ENCODE measurements at regions not wholly inside any gene's neighbourhood (a gene's known extent, or its start where the extent isn't known, plus 50 kb on each side); places are given as distances from the start of the nearest gene placed in this dataset.

GRCh38 chr9:106613250-106613737, 249.7 kb upstream of the ZNF462 start:
- Histone ChIP-seq H3K9ac (ENCODE audit: low read length) (no peak overlapping the region), H3K36me3 (ENCODE audit: control insufficient read depth in 1 of 2, insufficient read depth in 2 of 2, low read depth in 1 of 2, low read length in 2 of 2) (no peaks in the 10 kb centered on the region), H4K8ac (ENCODE audit: low read length) (no peak overlapping the region), H3K79me1 (replicated peaks; ENCODE audit: low read length, poor library complexity, severe bottlenecking) (no peaks in the 10 kb centered on the region), H3K27ac (ENCODE audit: low read length, poor library complexity, severe bottlenecking) (no peak overlapping the region), H2BK12ac (ENCODE audit: low read length in 2 of 2) (no peak overlapping the region), H3K9me3 (ENCODE audit: control insufficient read depth, low read length) (no peaks in the 10 kb centered on the region), H3K4ac (ENCODE audit: low read depth in 1 of 2, low read length in 2 of 2) (no peak overlapping the region), H3K4me1 (ENCODE audit: control insufficient read depth, insufficient read depth, low read depth, low read length) (peaks cover 3% of the 10 kb centered on the region), H3K23ac (ENCODE audit: low read length in 2 of 2) (no peak overlapping the region), H2AK5ac (ENCODE audit: low read length, severe bottlenecking) (no peak overlapping the region), H2BK5ac (ENCODE audit: low read depth, low read length, poor library complexity, severe bottlenecking) (no peak overlapping the region), H2BK15ac (ENCODE audit: low read depth, poor library complexity, severe bottlenecking) (peak overlapping the region; percentile 49), H2BK120ac (ENCODE audit: low read depth, low read length) (no peak overlapping the region), H3K27me3 (ENCODE audit: control insufficient read depth in 1 of 2, insufficient read depth in 1 of 2, low read length in 2 of 2) (peaks cover 0 to 7% of the 10 kb centered on the region in 2 experiments), H2AFZ (ENCODE audit: low read depth, low read length) (no peak overlapping the region), H4K91ac (ENCODE audit: low read length) (no peak overlapping the region), H3K4me3 (ENCODE audit: insufficient read depth in 1 of 2, low read depth in 1 of 2, low read length in 2 of 2) (no peak overlapping the region), H3K14ac (ENCODE audit: low read length in 2 of 2) (no peak overlapping the region), H3K4me2 (ENCODE audit: low read length, poor library complexity, severe bottlenecking) (no peak overlapping the region), H3K18ac (ENCODE audit: low read depth in 1 of 2, low read length in 2 of 2) (no peak overlapping the region)
- DNase-seq = no peak
- 80% methylated on average over 3 of the region's 3 CpGs for WGBS

- H3K14ac ChIP-seq (ENCODE audit: low read length in 2 of 2) = no peak overlapping the region
- no peak overlapping the region for H3K27ac ChIP-seq (ENCODE audit: low read length, poor library complexity, severe bottlenecking)
- no peak overlapping the region for H2BK120ac ChIP-seq (ENCODE audit: low read depth, low read length)
- no peak overlapping the region for H3K23ac ChIP-seq (ENCODE audit: low read length in 2 of 2)
- no peak overlapping the region for H3K9ac ChIP-seq (ENCODE audit: low read length)
- H2BK15ac ChIP-seq (ENCODE audit: low read depth, poor library complexity, severe bottlenecking) = no peak overlapping the region
- no peak overlapping the region for H3K4ac ChIP-seq (ENCODE audit: low read depth in 1 of 2, low read length in 2 of 2)
- H3K4me1 ChIP-seq (ENCODE audit: control insufficient read depth, insufficient read depth, low read depth, low read length) = peaks cover 3% of the 10 kb centered on the region
- H2BK5ac ChIP-seq (ENCODE audit: low read depth, low read length, poor library complexity, severe bottlenecking) = no peak overlapping the region
- no peak for DNase-seq
- H3K18ac ChIP-seq (ENCODE audit: low read depth in 1 of 2, low read length in 2 of 2) = no peak overlapping the region
- no peaks in the 10 kb centered on the region for H3K36me3 ChIP-seq (ENCODE audit: control insufficient read depth in 1 of 2, insufficient read depth in 2 of 2, low read depth in 1 of 2, low read length in 2 of 2)
- H3K4me3 ChIP-seq (ENCODE audit: insufficient read depth in 1 of 2, low read depth in 1 of 2, low read length in 2 of 2) = no peak overlapping the region
- H3K79me1 ChIP-seq (replicated peaks; ENCODE audit: low read length, poor library complexity, severe bottlenecking) = no peaks in the 10 kb centered on the region
- no peak overlapping the region for H2BK12ac ChIP-seq (ENCODE audit: low read length in 2 of 2)
- H4K91ac ChIP-seq (ENCODE audit: low read length) = no peak overlapping the region
- no peak overlapping the region for H2AFZ ChIP-seq (ENCODE audit: low read depth, low read length)
- WGBS = 92% methylated on average over 6 of the region's 7 CpGs
- no peaks in the 10 kb centered on the region for H3K9me3 ChIP-seq (ENCODE audit: control insufficient read depth, low read length)
- peaks cover 0 to 7% of the 10 kb centered on the region in 2 experiments for H3K27me3 ChIP-seq (ENCODE audit: control insufficient read depth in 1 of 2, insufficient read depth in 1 of 2, low read length in 2 of 2)
- no peak overlapping the region for H2AK5ac ChIP-seq (ENCODE audit: low read length, severe bottlenecking)
- H3K4me2 ChIP-seq (ENCODE audit: low read length, poor library complexity, severe bottlenecking) = no peak overlapping the region
- H4K8ac ChIP-seq (ENCODE audit: low read length) = no peak overlapping the region
These were observed 247.7 kb upstream of the ZNF462 start for GRCh38 chr9:106615118-106615889.

GRCh38 chr9:106616026-106616425, 246.9 kb upstream of the ZNF462 start:
- no peak overlapping the region for H3K14ac ChIP-seq (ENCODE audit: low read length in 2 of 2)
- no peaks in the 10 kb centered on the region for H3K36me3 ChIP-seq (ENCODE audit: control insufficient read depth in 1 of 2, insufficient read depth in 2 of 2, low read depth in 1 of 2, low read length in 2 of 2)
- no peak overlapping the region for H3K27ac ChIP-seq (ENCODE audit: low read length, poor library complexity, severe bottlenecking)
- H2BK12ac ChIP-seq (ENCODE audit: low read length in 2 of 2) = no peak overlapping the region
- no peak overlapping the region for H2AFZ ChIP-seq (ENCODE audit: low read depth, low read length)
- no peak overlapping the region for H2BK120ac ChIP-seq (ENCODE audit: low read depth, low read length)
- WGBS = 85% methylated on average over 6 of the region's 6 CpGs
- H3K9me3 ChIP-seq (ENCODE audit: control insufficient read depth, low read length) = no peaks in the 10 kb centered on the region
- no peak overlapping the region for H2BK5ac ChIP-seq (ENCODE audit: low read depth, low read length, poor library complexity, severe bottlenecking)
- H3K4me3 ChIP-seq (ENCODE audit: insufficient read depth in 1 of 2, low read depth in 1 of 2, low read length in 2 of 2) = no peak overlapping the region
- H4K8ac ChIP-seq (ENCODE audit: low read length) = no peak overlapping the region
- H3K18ac ChIP-seq (ENCODE audit: low read depth in 1 of 2, low read length in 2 of 2) = no peak overlapping the region
- peaks cover 3% of the 10 kb centered on the region for H3K4me1 ChIP-seq (ENCODE audit: control insufficient read depth, insufficient read depth, low read depth, low read length)
- H3K27me3 ChIP-seq (ENCODE audit: control insufficient read depth in 1 of 2, insufficient read depth in 1 of 2, low read length in 2 of 2) = peaks cover 0 to 7% of the 10 kb centered on the region in 2 experiments
- no peak overlapping the region for H3K4me2 ChIP-seq (ENCODE audit: low read length, poor library complexity, severe bottlenecking)
- H3K9ac ChIP-seq (ENCODE audit: low read length) = no peak overlapping the region
- no peak overlapping the region for H3K23ac ChIP-seq (ENCODE audit: low read length in 2 of 2)
- no peak overlapping the region for H4K91ac ChIP-seq (ENCODE audit: low read length)
- H3K4ac ChIP-seq (ENCODE audit: low read depth in 1 of 2, low read length in 2 of 2) = no peak overlapping the region
- no peak for DNase-seq
- H3K79me1 ChIP-seq (replicated peaks; ENCODE audit: low read length, poor library complexity, severe bottlenecking) = no peaks in the 10 kb centered on the region
- no peak overlapping the region for H2BK15ac ChIP-seq (ENCODE audit: low read depth, poor library complexity, severe bottlenecking)
- no peak overlapping the region for H2AK5ac ChIP-seq (ENCODE audit: low read length, severe bottlenecking)

- H3K14ac ChIP-seq (ENCODE audit: low read length in 2 of 2) = no peak overlapping the region
- H3K4ac ChIP-seq (ENCODE audit: low read depth in 1 of 2, low read length in 2 of 2) = no peak overlapping the region
- no peak overlapping the region for H3K23ac ChIP-seq (ENCODE audit: low read length in 2 of 2)
- H2BK12ac ChIP-seq (ENCODE audit: low read length in 2 of 2) = no peak overlapping the region
- H3K9me3 ChIP-seq (ENCODE audit: control insufficient read depth, low read length) = no peaks in the 10 kb centered on the region
- H3K36me3 ChIP-seq (ENCODE audit: control insufficient read depth in 1 of 2, insufficient read depth in 2 of 2, low read depth in 1 of 2, low read length in 2 of 2) = no peaks in the 10 kb centered on the region
- H3K4me3 ChIP-seq (ENCODE audit: insufficient read depth in 1 of 2, low read depth in 1 of 2, low read length in 2 of 2) = no peak overlapping the region
- no peaks in the 10 kb centered on the region for H3K79me1 ChIP-seq (replicated peaks; ENCODE audit: low read length, poor library complexity, severe bottlenecking)
- 90% methylated on average over 7 of the region's 7 CpGs for WGBS
- H2AK5ac ChIP-seq (ENCODE audit: low read length, severe bottlenecking) = no peak overlapping the region
- peaks cover 0 to 7% of the 10 kb centered on the region in 2 experiments for H3K27me3 ChIP-seq (ENCODE audit: control insufficient read depth in 1 of 2, insufficient read depth in 1 of 2, low read length in 2 of 2)
- H3K9ac ChIP-seq (ENCODE audit: low read length) = no peak overlapping the region
- H2AFZ ChIP-seq (ENCODE audit: low read depth, low read length) = no peak overlapping the region
- H3K4me1 ChIP-seq (ENCODE audit: control insufficient read depth, insufficient read depth, low read depth, low read length) = peaks cover 3% of the 10 kb centered on the region
- H2BK5ac ChIP-seq (ENCODE audit: low read depth, low read length, poor library complexity, severe bottlenecking) = no peak overlapping the region
- H3K27ac ChIP-seq (ENCODE audit: low read length, poor library complexity, severe bottlenecking) = no peak overlapping the region
- no peak overlapping the region for H4K8ac ChIP-seq (ENCODE audit: low read length)
- H4K91ac ChIP-seq (ENCODE audit: low read length) = no peak overlapping the region
- no peak overlapping the region for H2BK120ac ChIP-seq (ENCODE audit: low read depth, low read length)
- no peak overlapping the region for H3K4me2 ChIP-seq (ENCODE audit: low read length, poor library complexity, severe bottlenecking)
- no peak overlapping the region for H2BK15ac ChIP-seq (ENCODE audit: low read depth, poor library complexity, severe bottlenecking)
- no peak for DNase-seq
- no peak overlapping the region for H3K18ac ChIP-seq (ENCODE audit: low read depth in 1 of 2, low read length in 2 of 2)
These were observed 246.1 kb upstream of the ZNF462 start for GRCh38 chr9:106616851-106617345.

Data from mesenchymal stem cell (in vitro differentiated cells and primary cell).